Right cardiac atrium (tissue), 5 donors: ENCODE measurements at regions not wholly inside any gene's neighbourhood (a gene's known extent, or its start where the extent isn't known, plus 50 kb on each side); places are given as distances from the start of the nearest gene placed in this dataset.

Experiments
- ATAC-seq, 2 donors: fragments of 200-7000 bp; cut with Tn5 transposase; one replicate each; pipeline versions ENCODE4 v1.8.0 to v1.9.1; 2020; ENCODE audit warnings: moderate library complexity in 2 of 2, mild to moderate bottlenecking in 1 of 2
- DNase-seq, 3 donors: peaks; one replicate each; pipeline ENCODE4 v3.0.0-alpha.2; 2020
- H3K27ac ChIP-seq: one replicate; pipeline ENCODE4 v1.5.1; 2013; ENCODE audit warnings: mild to moderate bottlenecking, low read length, control low read depth, moderate library complexity
- H3K27me3 ChIP-seq: one replicate; pipeline ENCODE4 v1.6.1; 2013; ENCODE audit not compliant: control insufficient read depth, insufficient read depth
- H3K4me1 ChIP-seq: one replicate; pipeline ENCODE4 v1.6.1; 2013; ENCODE audit warnings: low read length; ENCODE audit not compliant: control insufficient read depth, insufficient read depth
- H3K4me3 ChIP-seq: one replicate; pipeline ENCODE4 v1.5.1; 2013; ENCODE audit warnings: low read length, control low read depth
- H3K9me3 ChIP-seq: one replicate; pipeline ENCODE4 v1.6.1; 2013; ENCODE audit warnings: low read length; ENCODE audit not compliant: control insufficient read depth
- WGBS: extraction: QIAGEN DNeasy Blood & Tissue Kit; methylation state at CpG from one replicate; pipeline ENCODE4 v1.1.7; 2013; 5-methylcytosine and 5-hydroxymethylcytosine counted together
- intact Hi-C, 4 donors: fragments of 100-400 bp; cut with DNase I; formaldehyde crosslinking; loops; one replicate each; pipeline versions ENCODE4 v1.11.0 to v1.14.0; 2022 to 2023
- donor health status: healthy with polysubstance abuse.
- donor health status: DM: no; HTN: yes; CAD: no.
- donor health status: DM: no; HTN: no; CAD: no.
- donor health status: DM: no; HTN: yes; CAD: no; lungs with severe emphysema.
- donor health status: DM: yes; HTN: yes; CAD: no.

GRCh38 chr18:42635378-42636048 lies 480.0 kb downstream of the RIT2 start:
- no peak for DNase-seq
- H3K4me3 ChIP-seq = no peak overlapping the region
- no peaks in the 10 kb centered on the region for H3K9me3 ChIP-seq
- H3K4me1 ChIP-seq = no peaks in the 10 kb centered on the region
- no peaks in the 10 kb centered on the region for H3K27me3 ChIP-seq
- ATAC-seq = peak in 1 of 2 donors; percentile 48
- intact Hi-C loops = no loop called here
- 43% methylated on average over 3 of the region's 3 CpGs for WGBS
- no peak overlapping the region for H3K27ac ChIP-seq

- Histone ChIP-seq H3K27ac (no peak overlapping the region), H3K4me1 (no peaks in the 10 kb centered on the region), H3K4me3 (no peak overlapping the region), H3K27me3 (no peaks in the 10 kb centered on the region), H3K9me3 (no peaks in the 10 kb centered on the region)
- 65% methylated on average over 2 of the region's 2 CpGs for WGBS
- ATAC-seq = no peak
- peak in 1 of 3 donors; percentile 6 for DNase-seq
- intact Hi-C loops = no loop called here
Measured at GRCh38 chr18:42636309-42636708, 479.2 kb downstream of the RIT2 start.

- no peak overlapping the region for H3K4me3 ChIP-seq
- ATAC-seq (no peak), DNase-seq (no peak)
- H3K4me1 ChIP-seq = no peaks in the 10 kb centered on the region
- no peaks in the 10 kb centered on the region for H3K9me3 ChIP-seq
- H3K27me3 ChIP-seq = no peaks in the 10 kb centered on the region
- no peak overlapping the region for H3K27ac ChIP-seq
- intact Hi-C loops = no loop called here
Measured at GRCh38 chr18:42640160-42640559, 475.3 kb downstream of the RIT2 start.

- Histone ChIP-seq H3K4me1 (no peaks in the 10 kb centered on the region), H3K9me3 (no peaks in the 10 kb centered on the region), H3K27me3 (no peaks in the 10 kb centered on the region), H3K27ac (no peak overlapping the region), H3K4me3 (no peak overlapping the region)
- WGBS = 86% methylated on average over 5 of the region's 5 CpGs
- ATAC-seq (no peak), DNase-seq (no peak)
- intact Hi-C loops = no loop called here
Measured at GRCh38 chr18:42641996-42642395, 473.5 kb downstream of the RIT2 start.

- ATAC-seq (no peak), DNase-seq (no peak)
- intact Hi-C loops = no loop called here
- Histone ChIP-seq H3K27ac (no peak overlapping the region), H3K4me1 (no peaks in the 10 kb centered on the region), H3K4me3 (no peak overlapping the region), H3K9me3 (no peaks in the 10 kb centered on the region), H3K27me3 (no peaks in the 10 kb centered on the region)
- WGBS = 56% methylated on average over 3 of the region's 3 CpGs
Measured at GRCh38 chr18:42644729-42645131, 470.8 kb downstream of the RIT2 start.

DNA sequence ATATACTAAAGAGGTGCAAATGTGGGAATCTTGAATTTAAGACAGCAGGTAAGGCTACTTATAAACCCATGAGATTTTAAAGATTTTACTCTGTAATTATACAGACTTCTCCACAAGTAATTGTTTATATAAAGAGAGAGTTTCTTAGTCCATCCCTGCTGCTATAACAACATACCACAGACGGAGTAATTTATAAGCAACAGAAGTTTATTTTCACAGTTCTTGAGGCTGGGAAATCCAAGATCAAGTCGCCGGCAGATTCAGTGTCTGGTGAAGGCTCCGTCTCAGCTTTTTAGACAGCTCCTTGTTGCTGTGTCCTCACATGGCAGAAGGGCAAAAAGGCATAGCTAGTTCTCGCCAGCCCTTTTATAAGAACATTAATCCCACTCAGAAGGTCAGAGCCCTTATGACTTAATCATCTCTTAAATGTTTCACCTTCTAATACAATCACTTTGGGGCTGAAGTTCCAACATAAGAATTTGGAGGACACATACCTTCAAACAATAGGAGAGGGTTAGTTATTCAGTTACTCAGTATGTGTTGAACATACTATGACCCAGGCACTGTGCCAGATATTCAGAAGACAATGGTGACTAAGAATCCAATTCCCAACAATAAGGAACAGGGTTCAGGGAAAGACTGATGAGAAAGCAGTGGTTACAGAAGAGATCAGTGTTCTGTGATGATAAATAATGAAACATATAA lies 466.0 kb downstream of the RIT2 start:
- Histone ChIP-seq H3K27me3 (no peaks in the 10 kb centered on the region), H3K9me3 (no peaks in the 10 kb centered on the region), H3K4me3 (no peak overlapping the region), H3K27ac (no peak overlapping the region), H3K4me1 (no peaks in the 10 kb centered on the region)
- intact Hi-C loops = no loop called here
- DNase-seq (no peak), ATAC-seq (no peak)
- 87% methylated on average over 5 of the region's 5 CpGs for WGBS

DNA sequence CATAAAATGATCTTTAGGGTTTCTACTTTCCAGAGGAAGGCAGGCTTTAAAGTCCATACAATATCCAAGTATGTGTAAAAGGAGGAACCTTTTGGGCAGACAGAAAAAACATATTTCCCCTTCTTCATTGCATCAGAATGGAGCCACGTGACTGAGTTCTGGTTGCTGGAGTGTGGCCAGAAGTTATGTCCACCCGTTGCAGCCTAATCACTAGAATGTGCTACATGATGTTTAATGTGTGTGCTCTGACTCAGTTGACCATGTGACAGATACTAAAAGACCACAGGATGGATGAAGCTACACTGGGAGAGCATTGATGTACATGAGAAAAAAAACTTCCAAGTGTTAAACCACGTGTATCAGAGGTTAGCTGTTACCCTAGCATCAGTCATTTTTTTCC lies 460.9 kb downstream of the RIT2 start:
- H3K4me3 ChIP-seq = no peak overlapping the region
- H3K4me1 ChIP-seq = no peaks in the 10 kb centered on the region
- 27% methylated on average over 3 of the region's 3 CpGs for WGBS
- intact Hi-C loops = no loop called here
- ATAC-seq (no peak), DNase-seq (no peak)
- H3K27me3 ChIP-seq = no peaks in the 10 kb centered on the region
- H3K9me3 ChIP-seq = no peaks in the 10 kb centered on the region
- H3K27ac ChIP-seq = no peak overlapping the region

- intact Hi-C loops = no loop called here
- DNase-seq (no peak), ATAC-seq (no peak)
- no peaks in the 10 kb centered on the region for H3K4me1 ChIP-seq
- no peak overlapping the region for H3K27ac ChIP-seq
- H3K27me3 ChIP-seq = no peaks in the 10 kb centered on the region
- no peaks in the 10 kb centered on the region for H3K9me3 ChIP-seq
- no peak overlapping the region for H3K4me3 ChIP-seq
- WGBS = 79% methylated on average over 1 of the region's 1 CpG
Measured at GRCh38 chr18:42657551-42657950, 457.9 kb downstream of the RIT2 start.

- intact Hi-C loops = no loop called here
- no peaks in the 10 kb centered on the region for H3K9me3 ChIP-seq
- no peak overlapping the region for H3K4me3 ChIP-seq
- ATAC-seq (no peak), DNase-seq (no peak)
- 91% methylated on average over 3 of the region's 3 CpGs for WGBS
- no peaks in the 10 kb centered on the region for H3K27me3 ChIP-seq
- no peaks in the 10 kb centered on the region for H3K4me1 ChIP-seq
- no peak overlapping the region for H3K27ac ChIP-seq
Measured at GRCh38 chr18:42658171-42658570, 457.3 kb downstream of the RIT2 start.

- Histone ChIP-seq H3K4me1 (no peaks in the 10 kb centered on the region), H3K27ac (no peak overlapping the region), H3K27me3 (no peaks in the 10 kb centered on the region), H3K4me3 (no peak overlapping the region), H3K9me3 (no peaks in the 10 kb centered on the region)
- ATAC-seq = no peak
- no peak for DNase-seq
- 79% methylated on average over 1 of the region's 1 CpG for WGBS
- intact Hi-C loops = no loop called here
Measured at GRCh38 chr18:42659187-42659586, 456.3 kb downstream of the RIT2 start.

DNA sequence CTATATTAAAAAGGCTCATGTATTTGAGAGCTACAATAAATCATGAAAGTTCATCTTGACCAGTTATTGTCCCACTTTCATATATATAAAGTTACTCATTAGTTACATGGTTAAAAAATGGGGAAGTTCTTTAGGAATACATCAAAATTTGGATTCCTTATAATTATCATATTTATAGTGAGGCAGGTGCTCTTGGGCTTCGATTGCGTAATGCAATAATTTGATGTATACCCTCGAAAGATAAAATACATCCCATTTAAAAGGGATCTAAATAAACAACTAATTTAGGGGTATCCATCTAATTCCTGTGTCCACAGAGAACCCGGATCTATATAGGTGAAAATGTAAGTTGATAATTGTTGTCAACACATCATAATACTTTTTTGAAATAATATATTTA lies 444.6 kb downstream of the RIT2 start:
- 87% methylated on average over 4 of the region's 4 CpGs for WGBS
- no peak overlapping the region for H3K4me3 ChIP-seq
- no peak overlapping the region for H3K27ac ChIP-seq
- no peak for ATAC-seq
- intact Hi-C loops = no loop called here
- H3K4me1 ChIP-seq = no peaks in the 10 kb centered on the region
- no peak for DNase-seq
- H3K27me3 ChIP-seq = no peaks in the 10 kb centered on the region
- no peaks in the 10 kb centered on the region for H3K9me3 ChIP-seq
